Heart left ventricle (tissue), 16 donors: ENCODE measurements at regions not wholly inside any gene's neighbourhood (a gene's known extent, or its start where the extent isn't known, plus 50 kb on each side); places are given as distances from the start of the nearest gene placed in this dataset.

Experiments used
- ATAC-seq, 4 donors: fragments of 200-7000 bp; cut with Tn5 transposase; one replicate each; pipeline ENCODE4 v1.9.1; 2020 to 2022; ENCODE audit warnings: moderate library complexity in 4 of 4, mild to moderate bottlenecking in 3 of 4, moderate number of reproducible peaks in 1 of 4
- DNase-seq, 5 donors: peaks; one replicate each; pipeline ENCODE4 v3.0.0-alpha.2; 2020
- H3K27ac ChIP-seq, 12 donors: fragments of 200-600 bp; sonication (generic) in 4 of 12; one replicate each; pipeline versions ENCODE4 v1.5.0 to v1.8.0; 2016 to 2022; ENCODE audit warnings: mild to moderate bottlenecking in 2 of 12
- H3K27me3 ChIP-seq, 9 donors: fragments of 200-600 bp; sonication (generic) in 2 of 9; one replicate each; pipeline versions ENCODE4 v1.5.1 to v1.8.0; 2016 to 2022; ENCODE audit warnings: mild to moderate bottlenecking in 3 of 9
- H3K36me3 ChIP-seq, 9 donors: fragments of 200-600 bp; sonication (generic) in 2 of 9; one replicate each; pipeline versions ENCODE4 v1.5.0 to v1.8.0; 2018 to 2022; ENCODE audit warnings: mild to moderate bottlenecking in 2 of 9
- H3K4me1 ChIP-seq, 12 donors: fragments of 200-600 bp; sonication (generic) in 4 of 12; one replicate each; pipeline versions ENCODE4 v1.5.0 to v1.8.0; 2016 to 2022; ENCODE audit warnings: mild to moderate bottlenecking in 3 of 12
- H3K4me3 ChIP-seq, 12 donors: fragments of 200-600 bp; sonication (generic) in 4 of 12; one replicate each; pipeline versions ENCODE4 v1.5.0 to v1.8.0; 2017 to 2022; ENCODE audit warnings: mild to moderate bottlenecking in 9 of 12, moderate library complexity in 4 of 12
- H3K9me3 ChIP-seq, 12 donors: fragments of 200-600 bp; sonication (generic) in 4 of 12; one replicate each; pipeline versions ENCODE4 v1.5.0 to v1.8.0; 2016 to 2022; ENCODE audit warnings: mild to moderate bottlenecking in 1 of 12
- POLR2A ChIP-seq, 2 donors: fragments of 450-650 bp; IDR thresholded peaks; one replicate each; pipeline ENCODE4 v1.6.1; 2017; ENCODE audit warnings: antibody characterized with exemption in 2 of 2, mild to moderate bottlenecking in 2 of 2, moderate library complexity in 2 of 2
- WGBS, 4 donors: extraction: QIAGEN DNeasy Blood & Tissue Kit in 2 of 4; methylation state at CpG; one replicate each; pipeline versions ENCODE4 v1.1.5 to v1.1.7; 2013 to 2018; 5-methylcytosine and 5-hydroxymethylcytosine counted together
- intact Hi-C, 10 donors: fragments of 100-400 bp; cut with DNase I; formaldehyde crosslinking; loops; one replicate each; pipeline versions ENCODE4 v1.11.1 to v1.14.2; 2022
- TF ChIP-seq, protein P1 (sequence below), 12 donors: fragments of 200-600 bp; sonication (generic) in 4 of 12; IDR thresholded peaks; one replicate each; pipeline versions ENCODE4 v1.5.0 to v1.8.0; 2018 to 2022; ENCODE audit warnings: antibody characterized with exemption in 12 of 12, mild to moderate bottlenecking in 5 of 12
- donor health status: ischemic (EF 13 %, LVEDD 7.1; RV severe dilation, severe dysfunction).
- donor health status: healthy with polysubstance abuse.
- donor health status: DM: no; HTN: yes; CAD: no.
- donor health status: DM: no; HTN: no; CAD: no.
- donor health status: ischemic (EF 25% LVEDD 6.9; RV normal size, moderate dysfunction).
- donor health status: ischemic (EF 25% LVEDD 5.7; RV mildly dilated, moderate dysfunction).
- donor health status: healthy.
- donor health status: DM: yes; HTN: yes; CAD: no.
- donor health status: ischemic (EF 35%, LVEDD 5.7; RV mildly dilated, moderate dysfunction).
- donor health status: nonischemic (EF 11% LVEDD 7.7; RV severe dilation, severe dysfunction).
- donor health status: DM: yes; HTN: yes; CAD: no.
- donor health status: PGD.
- donor health status: ischemic (EF 29% LVEDD 5.4; RV normal size, mild dysfunction).
- donor health status: nonischemic (EF 23%, LVEDD 6.1; RV moderate dilation, normal function).

DNA sequence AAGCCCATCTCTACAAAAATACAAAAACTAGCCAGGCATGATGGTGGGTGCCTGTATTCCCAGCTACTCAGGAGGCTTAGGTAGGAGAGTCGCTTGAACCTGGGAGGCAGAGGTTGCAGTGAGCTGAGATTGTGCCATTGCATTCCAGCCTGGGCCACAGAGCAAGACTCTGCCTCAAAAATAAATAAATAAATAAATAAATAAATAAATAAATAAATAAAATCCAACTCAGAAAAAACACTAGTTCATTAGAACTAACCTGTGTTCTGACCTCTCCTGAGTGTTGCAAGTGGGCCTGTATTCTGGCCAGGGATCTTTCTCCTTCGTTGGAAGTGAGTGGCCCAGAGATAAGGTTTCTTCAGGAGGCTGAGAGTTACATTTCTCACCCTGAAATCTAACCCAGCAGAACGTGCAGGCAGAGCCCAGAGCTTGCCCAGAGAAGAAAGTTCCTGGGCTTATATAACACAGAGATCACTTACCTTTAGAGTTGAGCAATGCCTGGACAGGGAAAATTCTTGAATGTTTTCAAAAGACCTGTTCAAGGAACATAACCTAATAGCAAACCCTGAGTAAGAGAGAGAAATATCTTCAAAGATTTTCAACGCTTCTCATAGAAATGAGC lies 583.9 kb downstream of the MCTP2 start:
- no peak for ATAC-seq
- 64 to 75% (median 68%) methylated on average over 4 of the region's 4 CpGs for WGBS, 4 donors
- no peak overlapping the region for H3K27ac ChIP-seq
- H3K9me3 ChIP-seq = no peaks in the 10 kb centered on the region
- H3K27me3 ChIP-seq = no peaks in the 10 kb centered on the region
- H3K4me3 ChIP-seq = no peak overlapping the region
- no peak for TF ChIP-seq POLR2A (IDR thresholded peaks at IDR 0.05)
- TF ChIP-seq, protein P1, sequence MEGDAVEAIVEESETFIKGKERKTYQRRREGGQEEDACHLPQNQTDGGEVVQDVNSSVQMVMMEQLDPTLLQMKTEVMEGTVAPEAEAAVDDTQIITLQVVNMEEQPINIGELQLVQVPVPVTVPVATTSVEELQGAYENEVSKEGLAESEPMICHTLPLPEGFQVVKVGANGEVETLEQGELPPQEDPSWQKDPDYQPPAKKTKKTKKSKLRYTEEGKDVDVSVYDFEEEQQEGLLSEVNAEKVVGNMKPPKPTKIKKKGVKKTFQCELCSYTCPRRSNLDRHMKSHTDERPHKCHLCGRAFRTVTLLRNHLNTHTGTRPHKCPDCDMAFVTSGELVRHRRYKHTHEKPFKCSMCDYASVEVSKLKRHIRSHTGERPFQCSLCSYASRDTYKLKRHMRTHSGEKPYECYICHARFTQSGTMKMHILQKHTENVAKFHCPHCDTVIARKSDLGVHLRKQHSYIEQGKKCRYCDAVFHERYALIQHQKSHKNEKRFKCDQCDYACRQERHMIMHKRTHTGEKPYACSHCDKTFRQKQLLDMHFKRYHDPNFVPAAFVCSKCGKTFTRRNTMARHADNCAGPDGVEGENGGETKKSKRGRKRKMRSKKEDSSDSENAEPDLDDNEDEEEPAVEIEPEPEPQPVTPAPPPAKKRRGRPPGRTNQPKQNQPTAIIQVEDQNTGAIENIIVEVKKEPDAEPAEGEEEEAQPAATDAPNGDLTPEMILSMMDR (IDR thresholded peaks at IDR 0.05) = no peak
- no peaks in the 10 kb centered on the region for H3K4me1 ChIP-seq
- DNase-seq = no peak
- H3K36me3 ChIP-seq = no peaks in the 10 kb centered on the region
- intact Hi-C loops = no loop called here

DNA sequence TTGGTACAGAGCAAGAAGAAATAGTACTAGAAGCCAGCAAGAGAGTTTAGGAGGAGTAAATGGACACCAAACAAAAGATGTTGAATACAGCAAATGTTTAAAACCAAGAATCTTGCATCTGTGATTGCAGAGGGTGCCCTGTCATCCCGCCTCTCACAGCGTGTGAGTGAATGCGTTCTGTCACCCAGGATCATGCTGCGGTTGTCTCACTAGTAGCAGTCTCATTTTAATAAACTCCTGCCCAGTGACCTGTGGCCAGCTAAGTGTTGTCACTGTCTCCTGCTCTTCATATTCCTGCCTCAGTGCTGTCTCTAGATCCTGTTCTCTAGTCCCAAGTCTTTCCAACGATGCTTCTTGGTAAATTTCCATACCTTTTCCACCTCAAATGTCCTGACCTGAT lies 584.6 kb downstream of the MCTP2 start:
- Histone ChIP-seq H3K4me1 (no peaks in the 10 kb centered on the region), H3K4me3 (no peak overlapping the region), H3K36me3 (no peaks in the 10 kb centered on the region), H3K9me3 (no peaks in the 10 kb centered on the region), H3K27ac (no peak overlapping the region), H3K27me3 (no peaks in the 10 kb centered on the region)
- no peak for TF ChIP-seq POLR2A (IDR thresholded peaks at IDR 0.05)
- TF ChIP-seq, protein P1 (IDR thresholded peaks at IDR 0.05) = no peak
- no peak for DNase-seq
- intact Hi-C loops = no loop called here
- no peak for ATAC-seq
- WGBS, 4 donors = 81 to 86% (median 84%) methylated on average over 5 of the region's 5 CpGs

DNA sequence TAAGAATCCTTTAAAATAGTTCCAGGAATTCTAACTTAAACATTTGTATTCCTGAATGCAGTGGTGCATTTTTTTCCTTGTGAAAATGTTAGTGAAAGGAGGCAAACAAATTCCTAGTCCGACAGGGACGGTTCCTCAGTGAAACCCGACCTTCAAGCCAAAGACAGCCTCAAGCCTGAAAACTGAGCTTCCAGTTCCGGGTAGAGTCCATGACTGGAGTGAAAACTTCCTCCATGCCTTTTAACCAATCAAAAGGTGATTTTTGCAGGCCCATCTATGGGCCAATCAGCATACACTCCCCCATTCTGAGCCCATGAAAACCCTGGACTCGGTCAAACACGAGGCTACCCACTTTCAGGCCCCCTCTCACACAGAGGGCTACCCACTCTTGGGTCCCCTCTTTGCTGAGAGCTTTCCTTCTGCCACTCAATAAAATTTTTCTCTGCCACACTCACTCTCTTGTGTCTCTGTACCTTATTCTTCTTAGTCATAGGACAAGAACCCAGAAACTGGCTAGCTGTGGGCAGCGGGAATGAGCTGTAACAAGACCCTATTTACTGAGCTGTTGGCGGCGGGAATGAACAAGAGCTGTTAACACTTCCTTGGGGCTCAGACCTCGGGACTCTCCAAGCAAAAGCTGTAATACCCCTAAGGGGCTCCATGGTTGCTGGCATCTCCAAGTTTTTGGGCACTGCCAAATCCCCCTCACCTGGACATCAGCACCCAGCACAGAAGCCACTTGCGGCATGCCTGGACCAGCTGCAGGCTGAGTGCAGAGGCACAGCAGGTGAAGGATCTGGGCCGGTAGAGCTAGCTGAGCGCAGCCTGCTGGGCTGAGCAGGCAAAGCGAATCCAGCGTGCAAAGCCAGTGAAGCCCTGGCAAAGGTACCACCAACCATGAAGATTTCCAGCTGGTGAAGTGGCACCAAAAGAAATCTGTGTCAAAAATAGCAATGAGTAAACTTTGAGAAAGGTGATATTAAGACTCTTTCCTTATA lies 598.8 kb downstream of the MCTP2 start:
- WGBS, 4 donors = 91 to 96% (median 93%) methylated on average over 15 of the region's 15 CpGs
- Histone ChIP-seq H3K9me3 (peaks cover 0 to 9% (median 0%) of the 10 kb centered on the region in 12 donors), H3K27me3 (peaks cover 0 to 2% (median 0%) of the 10 kb centered on the region in 9 donors), H3K36me3 (no peaks in the 10 kb centered on the region), H3K4me3 (no peak overlapping the region), H3K27ac (no peak overlapping the region), H3K4me1 (no peaks in the 10 kb centered on the region)
- no peak for DNase-seq
- no peak for ATAC-seq
- no peak for TF ChIP-seq POLR2A (IDR thresholded peaks at IDR 0.05)
- TF ChIP-seq, protein P1 (IDR thresholded peaks at IDR 0.05) = no peak
- intact Hi-C loops = no loop called here

DNA sequence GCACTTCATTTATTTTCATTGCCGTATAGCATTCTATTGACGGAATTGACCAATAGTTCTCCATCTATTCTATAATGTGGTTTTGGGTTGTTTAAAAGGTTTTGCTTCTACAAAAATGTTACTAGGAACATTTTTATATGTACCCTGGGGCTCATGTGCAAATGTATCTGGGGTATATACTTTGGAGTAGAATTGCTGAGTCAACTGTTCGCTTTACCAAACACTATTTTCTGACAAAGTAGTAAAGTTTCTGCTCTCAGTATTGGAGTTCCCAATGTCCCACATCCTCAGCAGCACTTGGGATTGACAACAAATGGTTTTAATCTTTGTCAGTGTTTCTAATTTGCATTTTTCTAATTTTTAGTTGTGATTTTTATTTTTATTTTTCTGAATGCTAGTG lies 602.6 kb downstream of the MCTP2 start:
- Histone ChIP-seq H3K27ac (no peak overlapping the region), H3K27me3 (peaks cover 0 to 6% (median 0%) of the 10 kb centered on the region in 9 donors), H3K9me3 (peaks cover 0 to 9% (median 0%) of the 10 kb centered on the region in 12 donors), H3K36me3 (no peaks in the 10 kb centered on the region), H3K4me1 (no peaks in the 10 kb centered on the region), H3K4me3 (no peak overlapping the region)
- ATAC-seq (no peak), DNase-seq (no peak)
- TF ChIP-seq, protein P1 (IDR thresholded peaks at IDR 0.05) = no peak
- no peak for TF ChIP-seq POLR2A (IDR thresholded peaks at IDR 0.05)
- WGBS, 4 donors = 87 to 93% (median 92%) methylated on average over 3 of the region's 3 CpGs
- intact Hi-C loops = no loop called here
